ENCODE measurements at regions not wholly inside any gene's neighbourhood (a gene's known extent, or its start where the extent isn't known, plus 50 kb on each side); places are given as distances from the start of the nearest gene placed in this dataset.

DNA sequence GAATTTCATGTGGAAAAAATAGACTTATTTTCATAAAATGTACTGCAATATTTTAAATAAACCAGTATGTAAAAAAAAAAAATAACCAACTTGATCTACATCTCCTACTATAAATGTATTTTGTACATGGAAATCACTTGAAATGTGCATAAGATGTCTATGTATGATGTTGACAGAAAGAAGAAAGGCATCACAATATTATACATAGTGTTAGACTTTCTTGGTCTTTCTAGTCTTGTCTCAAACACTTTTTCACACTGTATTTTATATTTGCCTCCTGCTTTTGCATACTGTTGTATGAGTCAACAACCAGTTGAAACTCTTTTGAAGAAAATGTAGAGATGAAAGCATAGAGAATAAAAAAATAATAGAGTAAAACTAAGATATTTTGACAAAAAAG is 352.4 kb upstream of the MGAT4C start:
- no peak for DNase-seq (ENCODE audit: low spot score)
- Mint-ChIP-seq H3K4me1 (ENCODE audit: low read depth) (peaks cover 6% of the 10 kb centered on the region), H3K27ac (ENCODE audit: unreplicated experiment) (no peak overlapping the region), H3K9me3 (ENCODE audit: low read depth) (no peaks in the 10 kb centered on the region), H3K27me3 (ENCODE audit: low read depth) (no peaks in the 10 kb centered on the region), H3K36me3 (ENCODE audit: low read depth) (no peaks in the 10 kb centered on the region), H3K4me3 (ENCODE audit: unreplicated experiment) (no peak overlapping the region)
- TF ChIP-seq, protein P1, sequence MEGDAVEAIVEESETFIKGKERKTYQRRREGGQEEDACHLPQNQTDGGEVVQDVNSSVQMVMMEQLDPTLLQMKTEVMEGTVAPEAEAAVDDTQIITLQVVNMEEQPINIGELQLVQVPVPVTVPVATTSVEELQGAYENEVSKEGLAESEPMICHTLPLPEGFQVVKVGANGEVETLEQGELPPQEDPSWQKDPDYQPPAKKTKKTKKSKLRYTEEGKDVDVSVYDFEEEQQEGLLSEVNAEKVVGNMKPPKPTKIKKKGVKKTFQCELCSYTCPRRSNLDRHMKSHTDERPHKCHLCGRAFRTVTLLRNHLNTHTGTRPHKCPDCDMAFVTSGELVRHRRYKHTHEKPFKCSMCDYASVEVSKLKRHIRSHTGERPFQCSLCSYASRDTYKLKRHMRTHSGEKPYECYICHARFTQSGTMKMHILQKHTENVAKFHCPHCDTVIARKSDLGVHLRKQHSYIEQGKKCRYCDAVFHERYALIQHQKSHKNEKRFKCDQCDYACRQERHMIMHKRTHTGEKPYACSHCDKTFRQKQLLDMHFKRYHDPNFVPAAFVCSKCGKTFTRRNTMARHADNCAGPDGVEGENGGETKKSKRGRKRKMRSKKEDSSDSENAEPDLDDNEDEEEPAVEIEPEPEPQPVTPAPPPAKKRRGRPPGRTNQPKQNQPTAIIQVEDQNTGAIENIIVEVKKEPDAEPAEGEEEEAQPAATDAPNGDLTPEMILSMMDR (IDR thresholded peaks at IDR 0.05): no peak

DNA sequence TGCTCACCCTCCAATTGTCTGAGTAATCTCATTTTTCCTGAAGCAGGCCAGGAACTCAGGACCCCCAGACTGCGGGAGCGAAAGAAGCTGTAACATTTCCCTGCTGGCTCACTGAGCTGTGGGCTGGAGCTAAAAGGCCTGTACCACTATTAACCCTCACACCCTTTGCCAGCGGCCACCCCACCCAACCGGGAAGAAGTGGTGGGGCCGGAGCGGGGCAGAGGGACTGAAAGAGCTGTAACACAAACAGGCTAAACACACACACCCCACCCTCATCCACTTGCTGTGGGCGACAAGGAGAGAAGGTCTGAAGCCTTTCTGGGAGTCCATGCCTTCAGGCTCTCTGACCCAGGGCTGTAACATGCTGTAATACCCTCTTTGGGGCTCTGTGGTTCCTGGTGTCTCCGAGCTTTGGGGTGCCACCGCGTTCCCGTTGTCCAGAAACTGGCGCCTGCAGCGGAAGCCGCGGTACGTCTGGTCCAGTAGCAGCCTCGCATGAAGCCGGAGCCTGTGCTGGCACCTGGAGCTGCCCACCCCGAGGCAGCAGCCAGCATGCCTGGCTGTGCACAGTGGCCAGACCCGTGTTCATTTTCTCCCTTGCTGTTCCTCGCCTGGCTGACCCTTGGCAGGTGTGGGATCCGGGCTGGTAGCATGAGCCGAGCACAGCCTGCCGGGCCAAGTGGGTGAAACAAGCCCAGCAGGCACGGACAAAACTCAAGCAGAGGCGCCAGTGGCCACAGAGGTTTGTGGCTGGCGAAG is 345.5 kb upstream of the MGAT4C start:
- TF ChIP-seq, protein P1 (IDR thresholded peaks at IDR 0.05): no peak
- Mint-ChIP-seq H3K4me3 (ENCODE audit: unreplicated experiment) (no peak overlapping the region), H3K36me3 (ENCODE audit: low read depth) (no peaks in the 10 kb centered on the region), H3K9me3 (ENCODE audit: low read depth) (no peaks in the 10 kb centered on the region), H3K4me1 (ENCODE audit: low read depth) (peaks cover 5% of the 10 kb centered on the region), H3K27me3 (ENCODE audit: low read depth) (no peaks in the 10 kb centered on the region), H3K27ac (ENCODE audit: unreplicated experiment) (no peak overlapping the region)
- peak; percentile 79 for DNase-seq (ENCODE audit: low spot score)

DNA sequence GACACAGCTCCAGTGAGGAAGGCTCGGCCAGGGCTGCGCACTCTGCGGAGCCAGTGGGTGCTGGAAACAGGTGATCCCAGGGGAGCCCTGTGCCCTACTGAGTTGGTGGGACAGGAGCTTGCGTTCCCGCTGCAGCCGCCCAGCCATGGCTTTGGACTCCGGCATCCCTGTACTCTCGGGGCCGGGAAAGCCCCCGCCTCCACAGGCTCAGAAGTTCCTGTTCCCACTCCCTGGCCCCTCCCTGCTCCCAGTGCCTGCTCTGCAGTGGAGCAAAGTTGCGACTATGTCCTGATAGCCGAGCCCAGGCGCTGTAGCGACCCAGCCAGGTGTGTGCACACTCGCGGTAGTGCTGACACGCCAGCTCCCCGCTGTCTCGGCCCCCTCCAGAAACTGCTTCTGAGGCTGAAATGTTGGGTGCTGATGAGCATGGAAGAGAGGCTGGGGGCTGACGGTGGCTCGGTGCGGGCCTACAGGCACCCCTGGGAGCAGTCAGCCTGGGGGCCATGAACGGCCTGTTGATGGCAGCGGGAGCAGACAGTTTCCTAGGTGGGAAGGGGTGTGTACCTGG is 344.6 kb upstream of the MGAT4C start:
- H3K4me3 Mint-ChIP-seq (ENCODE audit: unreplicated experiment): no peak overlapping the region
- peak; percentile 76 for DNase-seq (ENCODE audit: low spot score)

DNA sequence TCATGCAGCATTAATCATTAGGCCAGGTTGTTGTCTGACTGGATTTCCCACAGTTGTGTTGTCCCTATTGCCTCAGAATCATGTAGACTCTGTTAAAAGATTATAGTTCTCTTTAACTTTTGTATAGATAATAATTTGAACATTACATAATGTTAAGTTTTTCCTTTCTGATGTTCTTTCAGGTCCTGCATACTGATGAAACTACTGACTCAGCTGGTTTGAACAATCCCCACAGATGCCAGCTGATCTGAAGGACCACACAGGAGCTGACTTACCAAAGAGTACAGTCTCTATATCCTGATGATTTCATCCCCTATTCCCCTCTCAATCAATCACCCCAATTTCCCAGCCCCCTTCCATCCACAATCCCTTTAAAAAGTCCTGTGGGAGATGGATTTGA is 341.2 kb upstream of the MGAT4C start:
- TF ChIP-seq, protein P1 (IDR thresholded peaks at IDR 0.05): no peak
- Mint-ChIP-seq H3K9me3 (ENCODE audit: low read depth) (peaks cover 3% of the 10 kb centered on the region), H3K36me3 (ENCODE audit: low read depth) (peaks cover 1% of the 10 kb centered on the region), H3K27ac (ENCODE audit: unreplicated experiment) (no peak overlapping the region), H3K4me3 (ENCODE audit: unreplicated experiment) (no peak overlapping the region), H3K4me1 (ENCODE audit: low read depth) (no peaks in the 10 kb centered on the region), H3K27me3 (ENCODE audit: low read depth) (peaks cover 2% of the 10 kb centered on the region)
- no peak for DNase-seq (ENCODE audit: low spot score)

More for the DNA sequence above, 344.6 kb upstream of the MGAT4C start:
- TF ChIP-seq, protein P1 (IDR thresholded peaks at IDR 0.05): no peak
- no peak overlapping the region for H3K27ac Mint-ChIP-seq (ENCODE audit: unreplicated experiment)
- H3K36me3 Mint-ChIP-seq (ENCODE audit: low read depth): no peaks in the 10 kb centered on the region
- H3K9me3 Mint-ChIP-seq (ENCODE audit: low read depth): no peaks in the 10 kb centered on the region
- no peaks in the 10 kb centered on the region for H3K27me3 Mint-ChIP-seq (ENCODE audit: low read depth)
- peaks cover 5% of the 10 kb centered on the region for H3K4me1 Mint-ChIP-seq (ENCODE audit: low read depth)

DNA sequence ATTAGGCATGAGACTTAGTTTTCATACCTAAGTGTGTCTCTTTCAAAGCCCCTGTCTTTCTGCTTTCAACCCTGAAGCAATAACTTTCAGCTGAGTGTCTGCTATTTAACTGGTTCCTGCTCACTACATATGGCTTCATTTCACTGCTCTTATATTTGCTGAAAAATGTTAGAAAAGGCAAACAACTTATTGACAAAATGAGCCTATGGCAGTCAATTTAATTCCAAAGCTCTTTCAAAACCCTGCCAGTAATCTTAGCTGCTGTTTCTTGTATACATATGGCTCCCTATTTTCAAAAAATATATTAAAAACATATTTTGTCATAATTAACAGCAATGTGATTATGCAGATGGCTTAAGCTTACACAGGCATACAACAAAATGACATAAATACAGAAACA is 334.1 kb upstream of the MGAT4C start:
- Mint-ChIP-seq H3K4me1 (ENCODE audit: low read depth) (no peaks in the 10 kb centered on the region), H3K27me3 (ENCODE audit: low read depth) (peaks cover 2% of the 10 kb centered on the region), H3K27ac (ENCODE audit: unreplicated experiment) (no peak overlapping the region), H3K36me3 (ENCODE audit: low read depth) (peaks cover 1% of the 10 kb centered on the region), H3K4me3 (ENCODE audit: unreplicated experiment) (no peak overlapping the region), H3K9me3 (ENCODE audit: low read depth) (peaks cover 3% of the 10 kb centered on the region)
- DNase-seq (ENCODE audit: low spot score): no peak
- TF ChIP-seq, protein P1 (IDR thresholded peaks at IDR 0.05): no peak
